ENCODE measurements at regions not wholly inside any gene's neighbourhood (a gene's known extent, or its start where the extent isn't known, plus 50 kb on each side); places are given as distances from the start of the nearest gene placed in this dataset.

DNA sequence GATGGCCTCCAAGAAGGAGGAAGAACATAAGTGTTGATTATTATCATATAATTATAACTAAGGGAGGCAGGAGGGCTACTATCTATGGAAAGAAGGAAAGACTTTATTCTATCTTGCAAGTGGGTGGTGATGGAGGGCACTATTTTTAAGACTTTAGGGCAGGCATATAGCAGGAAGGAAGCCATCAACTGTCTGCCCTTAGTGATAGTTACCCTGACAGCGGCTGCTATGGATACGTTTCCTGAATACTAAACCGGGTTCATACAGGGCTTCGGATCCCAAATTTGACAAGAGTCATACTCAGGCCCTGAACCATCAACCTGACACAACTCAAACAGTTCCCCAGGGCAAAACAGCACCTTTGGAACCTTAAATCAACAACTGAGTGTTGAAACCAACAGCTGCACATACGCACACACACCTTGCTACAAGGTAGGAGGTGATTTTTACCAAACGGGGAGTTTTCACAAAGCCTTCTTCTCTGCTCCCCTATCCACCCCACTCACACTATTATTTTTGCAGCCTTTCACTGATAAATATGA, 397.2 kb downstream of the OMA1 start:
- no peak for DNase-seq
- no peak overlapping the region for H3K4me3 ChIP-seq

DNA sequence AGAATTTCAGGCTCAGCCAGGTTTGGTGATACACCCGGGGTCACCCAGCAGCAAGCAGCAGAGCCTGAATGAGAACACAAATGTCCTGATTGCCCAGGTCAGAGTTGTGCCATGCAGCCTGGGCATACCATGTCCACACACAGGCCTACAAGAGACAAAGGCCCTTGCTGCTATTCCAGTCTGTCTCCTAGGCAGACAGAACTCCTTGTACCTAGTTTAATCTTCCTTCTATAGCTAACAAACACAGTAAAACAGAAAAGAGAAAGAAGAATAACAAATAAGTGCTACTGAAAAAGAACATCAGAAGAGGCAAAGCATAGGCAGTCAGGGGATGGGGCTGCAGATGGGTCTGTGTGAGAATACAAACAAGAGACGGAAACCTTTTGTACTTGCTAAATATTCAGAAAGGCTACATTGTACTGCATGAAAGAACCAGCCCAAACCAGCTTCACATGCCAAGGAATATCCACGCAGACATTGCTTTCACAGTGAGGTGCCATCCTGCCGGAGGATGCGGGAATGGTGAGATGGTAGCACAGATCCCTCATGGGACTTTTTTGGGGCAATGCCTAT, 401.7 kb downstream of the OMA1 start:
- no peaks in the 10 kb centered on the region for H3K36me3 ChIP-seq
- no peak for DNase-seq
- H3K27me3 ChIP-seq, result no peaks in the 10 kb centered on the region
- TF ChIP-seq, protein P1, sequence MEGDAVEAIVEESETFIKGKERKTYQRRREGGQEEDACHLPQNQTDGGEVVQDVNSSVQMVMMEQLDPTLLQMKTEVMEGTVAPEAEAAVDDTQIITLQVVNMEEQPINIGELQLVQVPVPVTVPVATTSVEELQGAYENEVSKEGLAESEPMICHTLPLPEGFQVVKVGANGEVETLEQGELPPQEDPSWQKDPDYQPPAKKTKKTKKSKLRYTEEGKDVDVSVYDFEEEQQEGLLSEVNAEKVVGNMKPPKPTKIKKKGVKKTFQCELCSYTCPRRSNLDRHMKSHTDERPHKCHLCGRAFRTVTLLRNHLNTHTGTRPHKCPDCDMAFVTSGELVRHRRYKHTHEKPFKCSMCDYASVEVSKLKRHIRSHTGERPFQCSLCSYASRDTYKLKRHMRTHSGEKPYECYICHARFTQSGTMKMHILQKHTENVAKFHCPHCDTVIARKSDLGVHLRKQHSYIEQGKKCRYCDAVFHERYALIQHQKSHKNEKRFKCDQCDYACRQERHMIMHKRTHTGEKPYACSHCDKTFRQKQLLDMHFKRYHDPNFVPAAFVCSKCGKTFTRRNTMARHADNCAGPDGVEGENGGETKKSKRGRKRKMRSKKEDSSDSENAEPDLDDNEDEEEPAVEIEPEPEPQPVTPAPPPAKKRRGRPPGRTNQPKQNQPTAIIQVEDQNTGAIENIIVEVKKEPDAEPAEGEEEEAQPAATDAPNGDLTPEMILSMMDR (IDR thresholded peaks at IDR 0.05), result no peak
- no peak overlapping the region for H3K27ac ChIP-seq
- H3K4me1 ChIP-seq, result no peaks in the 10 kb centered on the region
- H3K4me3 ChIP-seq, result no peak overlapping the region
- no peaks in the 10 kb centered on the region for H3K9me3 ChIP-seq

More for the DNA sequence above, 397.2 kb downstream of the OMA1 start:
- TF ChIP-seq, protein P1 (IDR thresholded peaks at IDR 0.05), result no peak
- TF ChIP-seq POLR2A (IDR thresholded peaks at IDR 0.05), result no peak
- H3K27ac ChIP-seq, result no peak overlapping the region
- no peaks in the 10 kb centered on the region for H3K4me1 ChIP-seq
- H3K27me3 ChIP-seq, result no peaks in the 10 kb centered on the region
- H3K9me3 ChIP-seq, result no peaks in the 10 kb centered on the region
- no peaks in the 10 kb centered on the region for H3K36me3 ChIP-seq

DNA sequence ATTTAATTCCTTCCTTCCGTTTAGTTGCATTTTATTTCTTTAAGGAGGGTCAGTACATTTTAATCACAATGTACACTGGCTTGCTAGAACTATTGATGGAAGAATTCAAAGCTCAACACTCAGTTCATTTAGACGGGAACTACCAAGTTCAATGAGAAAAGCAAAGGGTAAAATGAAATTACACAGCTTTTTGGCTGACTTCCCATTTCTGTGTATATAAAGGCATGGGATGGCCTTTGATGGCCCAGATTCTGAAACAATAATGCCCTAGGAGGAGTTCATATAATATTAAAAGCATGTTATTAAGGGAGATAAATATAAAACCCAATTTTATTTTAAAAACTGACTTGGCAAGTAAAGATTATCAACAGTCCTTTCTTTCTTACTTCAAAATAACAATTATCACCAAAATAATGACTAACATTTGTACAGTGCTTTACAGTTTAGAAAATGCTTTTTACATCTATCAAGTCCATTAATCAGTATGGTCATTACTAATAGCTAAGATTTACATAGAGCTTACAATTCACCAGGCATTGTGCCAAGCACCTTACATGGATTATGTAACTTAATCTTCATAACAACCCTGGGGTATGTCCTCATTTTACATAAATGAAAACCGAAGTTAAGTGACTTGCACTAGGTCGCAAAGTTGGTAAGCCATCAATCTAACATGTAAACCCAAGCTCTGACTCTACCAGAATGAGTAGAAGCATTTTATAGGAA, 402.4 kb downstream of the OMA1 start:
- H3K9me3 ChIP-seq, result no peaks in the 10 kb centered on the region
- no peak overlapping the region for H3K27ac ChIP-seq
- no peak for DNase-seq
- no peaks in the 10 kb centered on the region for H3K36me3 ChIP-seq
- no peak overlapping the region for H3K4me3 ChIP-seq
- no peaks in the 10 kb centered on the region for H3K27me3 ChIP-seq
- no peaks in the 10 kb centered on the region for H3K4me1 ChIP-seq
- TF ChIP-seq, protein P1 (IDR thresholded peaks at IDR 0.05), result no peak
- no peak for TF ChIP-seq POLR2A (IDR thresholded peaks at IDR 0.05)

DNA sequence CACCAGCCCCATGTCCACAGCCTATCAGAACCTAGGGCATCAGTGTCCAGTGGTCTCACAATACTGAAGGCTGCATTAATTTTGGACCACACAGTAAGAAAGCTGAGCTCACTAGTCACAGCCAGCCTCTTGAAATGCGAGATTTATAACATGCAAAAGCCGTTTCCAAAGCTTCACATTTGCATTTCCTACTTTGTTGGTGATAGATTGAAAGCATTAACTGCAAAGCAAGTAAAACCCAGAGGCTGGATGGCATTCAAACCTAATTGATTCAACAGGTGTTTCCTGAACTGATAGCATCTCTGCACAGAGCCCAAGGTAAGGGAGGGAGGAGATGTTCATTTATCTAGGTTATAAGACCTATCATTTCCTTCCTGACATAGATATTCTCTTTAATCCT, 410.1 kb downstream of the OMA1 start:
- Histone ChIP-seq H3K4me3 (no peak overlapping the region), H3K4me1 (no peaks in the 10 kb centered on the region), H3K27me3 (no peaks in the 10 kb centered on the region), H3K9me3 (no peaks in the 10 kb centered on the region), H3K27ac (no peak overlapping the region), H3K36me3 (no peaks in the 10 kb centered on the region)
- TF ChIP-seq, protein P1 (IDR thresholded peaks at IDR 0.05), result no peak
- TF ChIP-seq POLR2A (IDR thresholded peaks at IDR 0.05), result no peak
- DNase-seq, result no peak

DNA sequence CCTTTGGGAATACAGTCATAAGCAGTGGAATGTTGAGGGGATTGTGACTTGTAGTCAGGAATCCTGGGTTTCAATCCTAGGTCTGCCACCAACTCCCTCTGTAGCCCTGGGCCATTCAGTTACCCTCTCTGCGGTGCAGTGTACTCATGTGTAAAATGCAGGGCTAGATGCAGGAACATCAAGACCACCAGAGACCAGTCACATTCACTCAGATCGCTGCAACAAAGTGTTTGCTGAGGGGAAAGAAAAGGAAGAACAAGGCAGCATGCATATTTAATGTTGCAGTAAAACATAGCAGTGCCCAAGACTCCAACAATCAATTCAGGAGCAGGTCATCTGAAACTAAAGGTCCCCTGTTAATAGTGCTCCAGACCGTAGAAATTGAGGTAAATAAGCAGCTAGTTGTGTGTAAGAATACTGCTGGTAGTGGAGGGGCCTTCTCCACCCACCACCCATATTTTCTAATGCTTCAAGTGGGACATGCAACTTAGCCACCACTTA, 410.7 kb downstream of the OMA1 start:
- H3K9me3 ChIP-seq, result no peaks in the 10 kb centered on the region
- no peak for TF ChIP-seq POLR2A (IDR thresholded peaks at IDR 0.05)
- TF ChIP-seq, protein P1 (IDR thresholded peaks at IDR 0.05), result no peak
- H3K27ac ChIP-seq, result no peak overlapping the region
- no peaks in the 10 kb centered on the region for H3K27me3 ChIP-seq
- H3K36me3 ChIP-seq, result no peaks in the 10 kb centered on the region
- no peak for DNase-seq
- H3K4me1 ChIP-seq, result no peaks in the 10 kb centered on the region
- H3K4me3 ChIP-seq, result no peak overlapping the region

Data from Peyer's patch (tissue), 4 donors.